Neuronal stem cell (in vitro differentiated cells): ENCODE measurements at regions not wholly inside any gene's neighbourhood (a gene's known extent, or its start where the extent isn't known, plus 50 kb on each side); places are given as distances from the start of the nearest gene placed in this dataset.

Source experiments
- DNase-seq: peaks from one replicate; pipeline ENCODE4 v3.0.0-alpha.2; 2013; ENCODE audit warnings: low spot score
- H2AFZ ChIP-seq: one replicate; pipeline ENCODE4 v1.6.1; 2013; ENCODE audit warnings: mild to moderate bottlenecking, low read length, inconsistent platforms
- H2AK5ac ChIP-seq: 2 replicates; pipeline ENCODE4 v1.6.1; 2013; ENCODE audit warnings: low read depth, mild to moderate bottlenecking, inconsistent platforms, low read length, moderate library complexity, mixed read lengths
- H2BK120ac ChIP-seq: 2 replicates; pipeline ENCODE4 v1.6.1; 2013; ENCODE audit warnings: low read depth, mild to moderate bottlenecking, inconsistent platforms, low read length, moderate library complexity, mixed read lengths
- H2BK12ac ChIP-seq: one replicate; pipeline ENCODE4 v1.6.1; 2013; ENCODE audit warnings: low read length, inconsistent platforms
- H2BK15ac ChIP-seq: 2 replicates; pipeline ENCODE4 v1.6.1; 2013; ENCODE audit warnings: mild to moderate bottlenecking, low read length, inconsistent platforms, mixed read lengths
- H2BK5ac ChIP-seq: one replicate; pipeline ENCODE4 v1.6.1; 2013; ENCODE audit warnings: inconsistent platforms, mild to moderate bottlenecking, low read length, moderate library complexity
- H3K14ac ChIP-seq: one replicate; pipeline ENCODE4 v1.6.1; 2013; ENCODE audit warnings: low read length, inconsistent platforms
- H3K18ac ChIP-seq: 2 replicates; pipeline ENCODE4 v1.6.1; 2013; ENCODE audit warnings: low read length, inconsistent platforms
- H3K23ac ChIP-seq: 2 replicates; pipeline ENCODE4 v1.6.1; 2013; ENCODE audit warnings: low read depth, mild to moderate bottlenecking, mixed read lengths, low read length, inconsistent platforms; ENCODE audit not compliant: poor library complexity
- H3K27ac ChIP-seq: replicated peaks from 3 replicates; pipeline ENCODE4 v1.5.1; 2013; ENCODE audit warnings: low read length, inconsistent platforms
- H3K27me3 ChIP-seq, 3 experiments: 2 replicates each; pipeline ENCODE4 v1.6.1; 2013; ENCODE audit warnings: low read length in 3 of 3, mild to moderate bottlenecking in 2 of 3, inconsistent platforms in 1 of 3, low read depth in 1 of 3, mixed read lengths in 1 of 3, moderate library complexity in 1 of 3; ENCODE audit not compliant: control insufficient read depth in 3 of 3, insufficient read depth in 3 of 3
- H3K36me3 ChIP-seq, 2 donors: replicated peaks in 1 of 2; 2 replicates each; pipeline ENCODE4 v1.6.1; 2013; ENCODE audit warnings: low read length in 2 of 2; ENCODE audit not compliant: control insufficient read depth in 2 of 2, insufficient read depth in 2 of 2
- H3K4ac ChIP-seq: 2 replicates; pipeline ENCODE4 v1.6.1; 2013; ENCODE audit warnings: inconsistent platforms, mild to moderate bottlenecking, low read length, moderate library complexity
- H3K4me1 ChIP-seq, 2 donors: 1 replicate in 1 of 2; 2 replicates in 1 of 2; pipeline ENCODE4 v1.6.1; 2013; ENCODE audit warnings: low read length in 2 of 2, low read depth in 1 of 2; ENCODE audit not compliant: control insufficient read depth in 2 of 2, insufficient read depth in 1 of 2
- H3K4me2 ChIP-seq: one replicate; pipeline ENCODE4 v1.6.1; 2013; ENCODE audit warnings: mild to moderate bottlenecking, low read length, inconsistent platforms; ENCODE audit not compliant: insufficient read depth, poor library complexity, severe bottlenecking
- H3K4me3 ChIP-seq, 2 donors: 2 replicates each; pipeline ENCODE4 v1.5.1; 2013; ENCODE audit warnings: low read length in 2 of 2, mild to moderate bottlenecking in 2 of 2, inconsistent platforms in 1 of 2, moderate library complexity in 1 of 2
- H3K79me1 ChIP-seq: one replicate; pipeline ENCODE4 v1.6.1; 2013; ENCODE audit warnings: low read depth, mild to moderate bottlenecking, inconsistent platforms, low read length, moderate library complexity
- H3K9ac ChIP-seq: one replicate; pipeline ENCODE4 v1.6.1; 2013; ENCODE audit warnings: mild to moderate bottlenecking, low read depth, low read length, inconsistent platforms; ENCODE audit not compliant: poor library complexity
- H3K9me3 ChIP-seq, 2 donors: replicated peaks in 1 of 2; 2 replicates each; pipeline versions ENCODE3 to v1.6.1; 2013; ENCODE audit warnings: low read length in 2 of 2, mild to moderate bottlenecking in 2 of 2, inconsistent platforms in 1 of 2, low read depth in 1 of 2, mixed read lengths in 1 of 2, moderate library complexity in 1 of 2; ENCODE audit not compliant: control insufficient read depth in 2 of 2, insufficient read depth in 1 of 2
- H4K8ac ChIP-seq: one replicate; pipeline ENCODE4 v1.6.1; 2013; ENCODE audit warnings: low read depth, mild to moderate bottlenecking, inconsistent platforms, low read length, moderate library complexity
- H4K91ac ChIP-seq: one replicate; pipeline ENCODE4 v1.6.1; 2013; ENCODE audit warnings: low read length, low read depth, mild to moderate bottlenecking, inconsistent platforms; ENCODE audit not compliant: poor library complexity
- WGBS, 2 donors: extraction: QIAGEN DNeasy Blood & Tissue Kit; methylation state at CpG; one replicate each; pipeline ENCODE4 v1.1.7; 2013; ENCODE audit warnings: missing lambda C conversion rate in 2 of 2, mixed read lengths in 1 of 2; ENCODE audit not compliant: insufficient read length in 2 of 2, insufficient replicate concordance in 1 of 2; ENCODE audit errors: extremely low coverage in 2 of 2; 5-methylcytosine and 5-hydroxymethylcytosine counted together

DNA sequence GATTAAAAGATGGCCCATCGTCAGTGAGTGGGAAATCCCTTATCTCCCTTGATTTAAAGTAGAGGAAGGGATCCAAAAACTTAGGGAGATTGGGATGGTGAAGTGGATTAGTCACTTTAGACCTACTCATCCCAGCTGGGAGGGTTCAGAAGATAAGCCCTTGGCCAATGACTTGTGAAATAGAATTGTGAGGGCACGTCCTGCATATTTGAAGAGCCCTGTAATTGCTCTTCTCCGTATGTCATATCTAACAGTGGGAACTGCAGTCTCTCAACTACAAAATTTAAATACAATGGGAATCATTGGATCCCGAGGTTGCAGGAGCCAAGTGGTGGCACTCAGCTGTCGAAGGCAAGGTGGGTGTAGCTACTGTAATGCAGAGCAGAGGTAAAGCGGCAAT lies 65.4 kb upstream of the C9orf72 start:
- Histone ChIP-seq H3K9me3 (no peaks in the 10 kb centered on the region), H2BK120ac (no peak overlapping the region), H3K4me1 (no peaks in the 10 kb centered on the region), H3K36me3 (no peaks in the 10 kb centered on the region), H3K4ac (no peak overlapping the region), H4K91ac (no peak overlapping the region), H2AK5ac (no peak overlapping the region), H2BK5ac (no peak overlapping the region), H4K8ac (no peak overlapping the region), H2BK15ac (no peak overlapping the region), H3K79me1 (no peaks in the 10 kb centered on the region), H3K23ac (no peak overlapping the region), H2BK12ac (no peak overlapping the region), H3K9ac (no peak overlapping the region), H3K14ac (no peak overlapping the region), H2AFZ (no peak overlapping the region), H3K4me3 (no peak overlapping the region), H3K18ac (no peak overlapping the region), H3K27me3 (no peaks in the 10 kb centered on the region), H3K4me2 (no peak overlapping the region), H3K27ac (no peak overlapping the region)
- WGBS, 2 donors: no CpG with 5 or more reads among the region's 6 CpGs
- no peak for DNase-seq

DNA sequence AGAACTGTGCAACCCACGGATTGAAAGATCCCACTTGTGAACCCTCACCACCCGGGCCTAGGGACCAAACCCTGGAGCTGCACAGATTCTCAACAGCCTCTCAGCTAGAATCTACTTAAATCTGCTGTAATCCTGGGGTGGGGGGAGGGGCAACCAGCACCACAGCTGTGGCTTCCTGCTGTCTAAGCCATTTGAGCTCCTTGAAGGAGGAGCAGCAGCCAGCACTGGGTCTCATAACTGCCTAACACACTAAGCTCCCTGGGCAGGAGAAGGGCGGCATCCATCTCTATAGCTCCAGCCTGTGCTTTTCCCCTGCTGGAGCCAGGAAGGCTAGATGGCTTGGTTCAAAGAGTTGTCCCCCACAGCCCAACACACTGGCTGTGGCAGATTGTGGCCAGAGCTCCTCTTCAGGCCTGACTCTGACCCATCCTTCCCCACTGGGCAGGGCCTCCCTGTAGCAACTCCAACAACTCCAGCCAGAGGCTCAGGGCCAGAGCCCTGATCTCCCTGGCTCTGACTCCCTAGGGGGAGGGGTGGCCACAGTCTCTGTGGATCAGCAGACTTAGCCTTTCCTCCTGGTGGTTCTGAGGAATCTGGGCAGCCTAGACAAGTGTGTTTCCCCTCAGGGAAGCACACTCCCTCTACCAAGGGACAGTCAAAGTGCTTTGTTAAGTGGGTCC lies 72.0 kb upstream of the C9orf72 start:
- Histone ChIP-seq H2BK120ac (no peak overlapping the region), H4K91ac (no peak overlapping the region), H2BK5ac (no peak overlapping the region), H3K27ac (no peak overlapping the region), H3K23ac (no peak overlapping the region), H3K4ac (no peak overlapping the region), H4K8ac (no peak overlapping the region), H3K18ac (no peak overlapping the region), H3K4me3 (no peak overlapping the region), H2BK12ac (no peak overlapping the region), H2BK15ac (no peak overlapping the region), H3K4me2 (no peak overlapping the region), H3K36me3 (no peaks in the 10 kb centered on the region), H3K79me1 (no peaks in the 10 kb centered on the region), H2AK5ac (peak overlapping the region; percentile 41), H3K9ac (no peak overlapping the region), H3K14ac (no peak overlapping the region), H3K4me1 (peaks cover 3 to 6% of the 10 kb centered on the region in 2 donors), H3K9me3 (no peaks in the 10 kb centered on the region), H3K27me3 (no peaks in the 10 kb centered on the region), H2AFZ (peak overlapping the region; percentile 86)
- no peak for DNase-seq
- no CpG with 5 or more reads among the region's 3 CpGs for WGBS, 2 donors

DNA sequence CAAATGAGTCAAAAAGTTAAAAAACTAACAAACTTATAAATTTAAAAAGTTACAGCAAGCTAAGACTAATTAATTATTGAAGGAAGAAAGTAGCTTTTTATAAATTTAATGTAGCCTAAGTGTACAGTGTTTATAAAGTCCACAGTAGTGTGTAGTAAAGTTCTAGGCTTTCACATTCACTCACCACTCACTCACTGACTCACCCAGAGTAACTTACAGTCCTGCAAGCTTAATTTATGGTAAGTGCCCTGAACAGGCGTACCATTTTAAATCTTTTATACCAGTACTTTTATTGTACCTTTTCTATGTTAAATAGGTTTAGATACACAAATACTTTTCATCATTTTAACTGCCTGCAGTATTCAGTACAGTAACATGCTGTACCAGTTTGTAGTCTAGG lies 80.0 kb upstream of the C9orf72 start:
- Histone ChIP-seq H3K23ac (no peak overlapping the region), H2BK5ac (no peak overlapping the region), H2AFZ (no peak overlapping the region), H3K14ac (no peak overlapping the region), H4K8ac (no peak overlapping the region), H2BK120ac (no peak overlapping the region), H3K4me2 (no peak overlapping the region), H2BK15ac (no peak overlapping the region), H3K18ac (no peak overlapping the region), H3K79me1 (no peaks in the 10 kb centered on the region), H2AK5ac (no peak overlapping the region), H2BK12ac (no peak overlapping the region), H3K36me3 (no peaks in the 10 kb centered on the region), H3K27ac (no peak overlapping the region), H4K91ac (no peak overlapping the region), H3K4me3 (no peak overlapping the region), H3K27me3 (no peaks in the 10 kb centered on the region), H3K4me1 (no peaks in the 10 kb centered on the region), H3K4ac (no peak overlapping the region), H3K9ac (no peak overlapping the region), H3K9me3 (no peaks in the 10 kb centered on the region)
- no CpG with 5 or more reads among the region's 1 CpG for WGBS, 2 donors
- DNase-seq: no peak

- Histone ChIP-seq H3K79me1 (no peaks in the 10 kb centered on the region), H3K36me3 (no peaks in the 10 kb centered on the region), H3K9me3 (no peaks in the 10 kb centered on the region), H3K27me3 (no peaks in the 10 kb centered on the region), H3K4me2 (no peak overlapping the region), H2AFZ (no peak overlapping the region), H3K4me3 (no peak overlapping the region), H2AK5ac (no peak overlapping the region), H3K4ac (no peak overlapping the region), H3K4me1 (no peaks in the 10 kb centered on the region), H3K9ac (no peak overlapping the region), H3K27ac (no peak overlapping the region), H4K91ac (no peak overlapping the region), H3K14ac (no peak overlapping the region), H3K18ac (no peak overlapping the region), H2BK120ac (no peak overlapping the region), H4K8ac (no peak overlapping the region), H2BK12ac (no peak overlapping the region), H2BK15ac (no peak overlapping the region), H3K23ac (no peak overlapping the region), H2BK5ac (no peak overlapping the region)
- no CpG with 5 or more reads among the region's 3 CpGs for WGBS, 2 donors
- DNase-seq: no peak
Measured at GRCh38 chr9:27653957-27654356, 80.7 kb upstream of the C9orf72 start.
